Ovary (tissue), 7 donors: ENCODE measurements at regions not wholly inside any gene's neighbourhood (a gene's known extent, or its start where the extent isn't known, plus 50 kb on each side); places are given as distances from the start of the nearest gene placed in this dataset.

Source experiments
- DNase-seq, 5 donors: peaks; one replicate each; pipeline ENCODE4 v3.0.0-alpha.2; 2019 to 2020
- H3K27ac ChIP-seq, 2 donors: fragments of 200-600 bp; one replicate each; pipeline versions ENCODE4 v1.5.1 to v1.8.0; 2019 to 2022
- H3K27me3 ChIP-seq: fragments of 200-600 bp; one replicate; pipeline ENCODE4 v1.8.0; 2022
- H3K36me3 ChIP-seq: fragments of 200-600 bp; sonication (generic); one replicate; pipeline ENCODE4 v1.5.1; 2019
- H3K4me1 ChIP-seq: one replicate; pipeline ENCODE4 v1.8.1; 2013; ENCODE audit warnings: mild to moderate bottlenecking, moderate library complexity; ENCODE audit not compliant: insufficient read depth
- H3K4me3 ChIP-seq: fragments of 200-600 bp; sonication (generic); one replicate; pipeline ENCODE4 v1.5.1; 2017
- H3K9me3 ChIP-seq, 2 donors: fragments of 200-600 bp in 1 of 2; sonication (generic) in 1 of 2; one replicate each; pipeline versions ENCODE4 v1.5.1 to v1.8.1; 2013 to 2019; ENCODE audit warnings: mild to moderate bottlenecking in 1 of 2, moderate library complexity in 1 of 2
- EP300 ChIP-seq: sonication (generic); formaldehyde crosslinking; IDR thresholded peaks from one replicate; pipeline ENCODE4 v1.6.1; 2017; ENCODE audit warnings: antibody characterized with exemption
- POLR2A ChIP-seq: fragments of 450-650 bp; IDR thresholded peaks from one replicate; pipeline ENCODE4 v1.6.1; 2017; ENCODE audit warnings: antibody characterized with exemption, mild to moderate bottlenecking, moderate library complexity
- WGBS, 3 donors: extraction: QIAGEN DNeasy Blood & Tissue Kit in 1 of 3; methylation state at CpG; one replicate each; pipeline versions ENCODE4 v1.1.5 to v1.1.7; 2013 to 2017; 5-methylcytosine and 5-hydroxymethylcytosine counted together
- intact Hi-C, 4 donors: fragments of 100-400 bp; cut with DNase I; formaldehyde crosslinking; loops; one replicate each; pipeline versions ENCODE4 v1.11.0 to v1.15.1; 2022 to 2023
- TF ChIP-seq, protein P1 (sequence below), 3 donors: fragments of 450-650 bp in 2 of 3; fragments of 200-600 bp in 1 of 3; IDR thresholded peaks; one replicate each; pipeline versions ENCODE4 v1.5.1 to v1.8.0; 2016 to 2022; ENCODE audit warnings: antibody characterized with exemption in 3 of 3, mild to moderate bottlenecking in 1 of 3
- donor health status: DM: no; HTN: no; CAD: no; lungs with moderate emphysema.
- donor health status: DM: no; HTN: no; CAD: no.
- donor health status: Bipolar disorder and iron deficiency.
- donor health status: DM: no; HTN: no; CAD: no.
- donor health status: DM: yes; HTN: yes; CAD: no.

- intact Hi-C loops: no loop called here
- Histone ChIP-seq H3K27me3 (no peaks in the 10 kb centered on the region), H3K4me3 (no peak overlapping the region), H3K4me1 (no peaks in the 10 kb centered on the region), H3K9me3 (no peaks in the 10 kb centered on the region), H3K27ac (no peak overlapping the region), H3K36me3 (no peaks in the 10 kb centered on the region)
- DNase-seq: no peak
- 86 to 91% (median 87%) methylated on average over 2 of the region's 2 CpGs for WGBS, 3 donors
- TF ChIP-seq, protein P1, sequence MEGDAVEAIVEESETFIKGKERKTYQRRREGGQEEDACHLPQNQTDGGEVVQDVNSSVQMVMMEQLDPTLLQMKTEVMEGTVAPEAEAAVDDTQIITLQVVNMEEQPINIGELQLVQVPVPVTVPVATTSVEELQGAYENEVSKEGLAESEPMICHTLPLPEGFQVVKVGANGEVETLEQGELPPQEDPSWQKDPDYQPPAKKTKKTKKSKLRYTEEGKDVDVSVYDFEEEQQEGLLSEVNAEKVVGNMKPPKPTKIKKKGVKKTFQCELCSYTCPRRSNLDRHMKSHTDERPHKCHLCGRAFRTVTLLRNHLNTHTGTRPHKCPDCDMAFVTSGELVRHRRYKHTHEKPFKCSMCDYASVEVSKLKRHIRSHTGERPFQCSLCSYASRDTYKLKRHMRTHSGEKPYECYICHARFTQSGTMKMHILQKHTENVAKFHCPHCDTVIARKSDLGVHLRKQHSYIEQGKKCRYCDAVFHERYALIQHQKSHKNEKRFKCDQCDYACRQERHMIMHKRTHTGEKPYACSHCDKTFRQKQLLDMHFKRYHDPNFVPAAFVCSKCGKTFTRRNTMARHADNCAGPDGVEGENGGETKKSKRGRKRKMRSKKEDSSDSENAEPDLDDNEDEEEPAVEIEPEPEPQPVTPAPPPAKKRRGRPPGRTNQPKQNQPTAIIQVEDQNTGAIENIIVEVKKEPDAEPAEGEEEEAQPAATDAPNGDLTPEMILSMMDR (IDR thresholded peaks at IDR 0.05): no peak
- TF ChIP-seq EP300 (no peak), POLR2A (no peak)
Observed at GRCh38 chr5:98128846-98129245, 644.6 kb upstream of the RGMB start.

- Histone ChIP-seq H3K9me3 (no peaks in the 10 kb centered on the region), H3K27ac (no peak overlapping the region), H3K27me3 (no peaks in the 10 kb centered on the region), H3K36me3 (no peaks in the 10 kb centered on the region), H3K4me1 (no peaks in the 10 kb centered on the region), H3K4me3 (no peak overlapping the region)
- intact Hi-C loops: no loop called here
- no peak for DNase-seq
- TF ChIP-seq POLR2A (no peak), EP300 (no peak)
- TF ChIP-seq, protein P1 (IDR thresholded peaks at IDR 0.05): no peak
- WGBS, 3 donors: 83 to 86% (median 84%) methylated on average over 5 of the region's 5 CpGs
Observed at GRCh38 chr5:98130261-98131035, 643.0 kb upstream of the RGMB start.

DNA sequence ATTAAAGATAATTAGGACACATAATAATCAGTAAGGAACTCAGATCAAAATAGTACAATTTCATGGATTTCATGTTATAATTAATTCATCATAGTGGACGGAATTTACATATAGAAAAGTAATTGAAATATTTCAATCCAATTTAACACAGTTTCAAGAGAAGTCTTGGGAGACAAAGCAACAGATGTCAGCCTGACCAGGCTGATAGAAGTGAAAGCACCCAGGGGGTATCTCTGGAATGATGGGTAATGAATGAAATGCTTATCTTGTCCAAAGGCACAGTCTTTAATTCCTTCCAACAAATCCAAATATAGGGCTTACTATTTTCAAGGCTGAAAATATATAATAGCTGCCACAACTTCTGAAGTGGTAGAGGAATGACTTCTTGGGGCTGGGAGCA, 629.3 kb upstream of the RGMB start:
- no peak overlapping the region for H3K4me3 ChIP-seq
- H3K4me1 ChIP-seq: no peaks in the 10 kb centered on the region
- no peak for TF ChIP-seq EP300
- no peak for DNase-seq
- no peaks in the 10 kb centered on the region for H3K9me3 ChIP-seq
- no peaks in the 10 kb centered on the region for H3K27me3 ChIP-seq
- intact Hi-C loops: no loop called here
- no peak overlapping the region for H3K27ac ChIP-seq
- no peaks in the 10 kb centered on the region for H3K36me3 ChIP-seq
- WGBS, 3 donors: 68 to 94% (median 85%) methylated on average over 1 of the region's 1 CpG

GRCh38 chr5:98144710-98145109, 628.8 kb upstream of the RGMB start:
- TF ChIP-seq POLR2A: no peak
- no peak for TF ChIP-seq EP300
- TF ChIP-seq, protein P1 (IDR thresholded peaks at IDR 0.05): no peak
- H3K27ac ChIP-seq: no peak overlapping the region
- no peak for DNase-seq
- WGBS, 3 donors: 77 to 84% (median 84%) methylated on average over 2 of the region's 2 CpGs
- H3K9me3 ChIP-seq: no peaks in the 10 kb centered on the region
- intact Hi-C loops: no loop called here
- no peaks in the 10 kb centered on the region for H3K36me3 ChIP-seq
- H3K4me1 ChIP-seq: no peaks in the 10 kb centered on the region
- no peak overlapping the region for H3K4me3 ChIP-seq
- no peaks in the 10 kb centered on the region for H3K27me3 ChIP-seq

- intact Hi-C loops: no loop called here
- Histone ChIP-seq H3K27ac (no peak overlapping the region), H3K4me1 (no peaks in the 10 kb centered on the region), H3K9me3 (no peaks in the 10 kb centered on the region), H3K27me3 (no peaks in the 10 kb centered on the region), H3K4me3 (no peak overlapping the region), H3K36me3 (no peaks in the 10 kb centered on the region)
- 86 to 92% (median 92%) methylated on average over 4 of the region's 4 CpGs for WGBS, 3 donors
- no peak for DNase-seq
- TF ChIP-seq EP300 (no peak), POLR2A (no peak)
- TF ChIP-seq, protein P1 (IDR thresholded peaks at IDR 0.05): no peak
Observed at GRCh38 chr5:98157368-98157767, 616.1 kb upstream of the RGMB start.
